Type B pancreatic cell (in vitro differentiated cells): ENCODE measurements at regions not wholly inside any gene's neighbourhood (a gene's known extent, or its start where the extent isn't known, plus 50 kb on each side); places are given as distances from the start of the nearest gene placed in this dataset.

ENCODE experiments used
- DNase-seq: peaks from one replicate; pipeline ENCODE4 v3.0.0; 2021; ENCODE audit warnings: mixed read lengths; ENCODE audit not compliant: unreplicated experiment; ENCODE audit errors: extremely low spot score
- H3K27ac Mint-ChIP-seq: 2 replicates; pipeline ENCODE4 v1.8.0; 2021; ENCODE audit warnings: mild to moderate bottlenecking, mixed read lengths
- H3K27me3 Mint-ChIP-seq: 2 replicates; pipeline ENCODE4 v1.8.0; 2021; ENCODE audit warnings: mixed read lengths
- H3K36me3 Mint-ChIP-seq: 2 replicates; pipeline ENCODE4 v1.8.0; 2021; ENCODE audit warnings: mixed read lengths
- H3K4me1 Mint-ChIP-seq: one replicate; pipeline ENCODE4 v1.8.0; 2021; ENCODE audit warnings: mixed read lengths; ENCODE audit not compliant: unreplicated experiment
- H3K4me3 Mint-ChIP-seq: 2 replicates; pipeline ENCODE4 v1.8.0; 2021; ENCODE audit warnings: mild to moderate bottlenecking, mixed read lengths
- H3K9me3 Mint-ChIP-seq: 2 replicates; pipeline ENCODE4 v1.8.0; 2021; ENCODE audit warnings: mixed read lengths
- TF ChIP-seq, protein P1 (sequence below): fragments of 200-600 bp; sonication (generic); conservative IDR thresholded peaks from 2 replicates; pipeline ENCODE4 v1.5.0; 2021; ENCODE audit warnings: antibody characterized with exemption, mild to moderate bottlenecking

DNA sequence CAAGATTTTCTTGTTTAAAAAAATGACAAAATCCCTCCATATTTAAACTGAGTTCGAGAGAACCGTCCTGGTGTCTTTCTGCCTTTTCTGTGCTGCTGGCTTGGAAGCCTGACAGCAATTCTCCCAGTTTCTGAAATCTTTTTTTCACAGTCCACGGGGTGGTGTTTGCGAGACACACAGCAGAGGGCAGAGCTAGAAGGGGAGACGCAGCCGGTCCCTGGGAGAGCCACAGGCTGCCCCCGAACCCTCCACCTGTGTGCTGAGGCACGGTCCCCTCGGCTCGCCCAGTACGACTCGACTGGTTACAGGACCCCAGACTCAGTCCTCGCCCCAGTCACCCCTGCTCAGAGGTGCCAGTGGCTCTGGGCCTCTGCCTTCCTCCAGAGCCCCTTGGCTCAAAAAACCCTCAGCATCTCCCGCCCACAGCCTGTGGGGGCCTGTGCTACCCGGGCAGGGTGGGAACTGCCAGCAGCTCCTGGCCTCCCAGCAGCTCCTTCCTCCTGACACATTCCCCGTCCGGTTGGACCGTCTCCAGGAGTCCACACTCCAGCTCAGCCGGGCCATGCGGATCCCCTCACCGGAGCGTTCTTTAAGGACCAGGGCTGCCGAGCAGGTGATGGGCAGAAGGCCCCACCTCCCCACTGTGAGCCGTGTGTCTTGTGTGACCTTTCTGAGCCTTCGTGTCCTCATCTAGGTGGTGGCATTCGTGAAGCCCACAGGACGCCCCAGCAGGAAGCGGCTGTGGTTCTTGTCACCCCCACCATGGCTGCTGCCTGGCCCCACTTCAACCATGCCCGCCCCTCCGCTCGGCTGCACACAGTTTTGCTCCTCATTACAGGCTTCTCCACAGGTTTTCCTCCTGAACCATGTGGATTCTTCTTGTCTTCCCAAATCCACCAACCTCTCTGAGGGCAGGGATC is 52.3 kb upstream of the EN2 start:
- no peak for DNase-seq
- no peak overlapping the region for H3K4me3 Mint-ChIP-seq
- TF ChIP-seq, protein P1, sequence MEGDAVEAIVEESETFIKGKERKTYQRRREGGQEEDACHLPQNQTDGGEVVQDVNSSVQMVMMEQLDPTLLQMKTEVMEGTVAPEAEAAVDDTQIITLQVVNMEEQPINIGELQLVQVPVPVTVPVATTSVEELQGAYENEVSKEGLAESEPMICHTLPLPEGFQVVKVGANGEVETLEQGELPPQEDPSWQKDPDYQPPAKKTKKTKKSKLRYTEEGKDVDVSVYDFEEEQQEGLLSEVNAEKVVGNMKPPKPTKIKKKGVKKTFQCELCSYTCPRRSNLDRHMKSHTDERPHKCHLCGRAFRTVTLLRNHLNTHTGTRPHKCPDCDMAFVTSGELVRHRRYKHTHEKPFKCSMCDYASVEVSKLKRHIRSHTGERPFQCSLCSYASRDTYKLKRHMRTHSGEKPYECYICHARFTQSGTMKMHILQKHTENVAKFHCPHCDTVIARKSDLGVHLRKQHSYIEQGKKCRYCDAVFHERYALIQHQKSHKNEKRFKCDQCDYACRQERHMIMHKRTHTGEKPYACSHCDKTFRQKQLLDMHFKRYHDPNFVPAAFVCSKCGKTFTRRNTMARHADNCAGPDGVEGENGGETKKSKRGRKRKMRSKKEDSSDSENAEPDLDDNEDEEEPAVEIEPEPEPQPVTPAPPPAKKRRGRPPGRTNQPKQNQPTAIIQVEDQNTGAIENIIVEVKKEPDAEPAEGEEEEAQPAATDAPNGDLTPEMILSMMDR, result peak; percentile 38
- H3K36me3 Mint-ChIP-seq, result no peaks in the 10 kb centered on the region
- no peaks in the 10 kb centered on the region for H3K9me3 Mint-ChIP-seq
- H3K27me3 Mint-ChIP-seq, result peaks cover 53% of the 10 kb centered on the region
- peaks cover 5% of the 10 kb centered on the region for H3K4me1 Mint-ChIP-seq
- H3K27ac Mint-ChIP-seq, result no peak overlapping the region

DNA sequence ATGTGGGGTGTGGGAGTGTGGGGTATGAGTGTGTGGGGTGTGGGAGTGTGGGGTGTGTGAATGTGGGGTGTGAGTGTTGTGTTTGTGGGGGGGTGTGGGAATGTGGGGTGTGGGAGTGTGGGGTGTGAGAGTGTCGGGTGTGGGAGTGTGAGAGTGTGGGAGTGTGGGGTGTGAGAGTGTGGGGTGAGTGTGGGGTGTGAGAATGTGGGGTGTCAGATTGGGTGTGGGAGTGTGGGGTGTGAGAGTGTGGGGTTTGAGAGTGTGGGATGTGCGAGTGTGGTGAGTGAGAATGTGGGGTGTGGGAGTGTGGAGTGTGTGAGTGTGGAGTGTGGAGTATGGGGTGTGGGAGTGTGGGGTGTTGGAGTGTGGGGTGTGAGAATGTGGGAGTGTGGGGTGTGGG is 50.1 kb upstream of the EN2 start:
- TF ChIP-seq, protein P1, result no peak
- Mint-ChIP-seq H3K36me3 (no peaks in the 10 kb centered on the region), H3K27me3 (peaks cover 52% of the 10 kb centered on the region), H3K4me1 (peaks cover 5% of the 10 kb centered on the region), H3K27ac (no peak overlapping the region), H3K9me3 (no peaks in the 10 kb centered on the region), H3K4me3 (no peak overlapping the region)
- DNase-seq, result no peak
